Neural cell (in vitro differentiated cells): ENCODE measurements at regions not wholly inside any gene's neighbourhood (a gene's known extent, or its start where the extent isn't known, plus 50 kb on each side); places are given as distances from the start of the nearest gene placed in this dataset.

Experiments
- H2AFZ ChIP-seq: fragments of 200-600, 300-800 bp; sonication (generic), shearing (Covaris generic); 2 replicates; pipeline ENCODE4 v1.6.0; 2014; ENCODE audit warnings: low read depth, mild to moderate bottlenecking, antibody characterized with exemption, low read length, moderate library complexity
- H3F3A ChIP-seq: fragments of 200-600 bp; shearing (Covaris generic); 2 replicates; pipeline ENCODE4 v1.6.1; 2016; ENCODE audit warnings: mild to moderate bottlenecking, moderate library complexity, mixed read lengths, antibody characterized with exemption, low read length; ENCODE audit not compliant: insufficient read depth, poor library complexity, severe bottlenecking
- H3K27ac ChIP-seq: fragments of 200-600, 300-800 bp; sonication (generic), shearing (Covaris generic); 2 replicates; pipeline ENCODE4 v1.5.1; 2014; ENCODE audit warnings: mild to moderate bottlenecking, low read length, moderate library complexity
- H3K27me3 ChIP-seq: fragments of 300-800, 200-600 bp; sonication (generic), shearing (Covaris generic); 2 replicates; pipeline ENCODE4 v1.6.0; 2014; ENCODE audit warnings: mild to moderate bottlenecking, low read depth, low read length, moderate library complexity; ENCODE audit not compliant: insufficient read depth
- H3K36me3 ChIP-seq: fragments of 300-800, 200-600 bp; sonication (generic), shearing (Covaris generic); 2 replicates; pipeline ENCODE4 v1.5.1; 2014; ENCODE audit warnings: mild to moderate bottlenecking, antibody characterized with exemption, low read length, moderate library complexity; ENCODE audit not compliant: insufficient read depth
- H3K4me2 ChIP-seq: fragments of 300-800, 200-600 bp; sonication (generic), shearing (Covaris generic); 2 replicates; pipeline ENCODE4 v1.6.0; 2014; ENCODE audit warnings: mild to moderate bottlenecking, low read length
- H3K4me3 ChIP-seq: fragments of 300-800, 200-600 bp; sonication (generic), shearing (Covaris generic); 2 replicates; pipeline ENCODE4 v1.5.1; 2014; ENCODE audit warnings: mild to moderate bottlenecking, low read length, moderate library complexity
- H3K79me2 ChIP-seq: fragments of 200-600 bp; shearing (Covaris generic); replicated peaks from 2 replicates; pipeline ENCODE4 v1.6.0; 2014; ENCODE audit warnings: mild to moderate bottlenecking, low read length, moderate library complexity; ENCODE audit not compliant: insufficient read depth
- H3K9ac ChIP-seq: fragments of 300-800, 200-600 bp; sonication (generic), shearing (Covaris generic); 2 replicates; pipeline ENCODE4 v1.6.1; 2016; ENCODE audit warnings: mild to moderate bottlenecking, low read length, mixed read lengths
- H3K9me2 ChIP-seq: fragments of 200-600 bp; shearing (Covaris generic); 2 replicates; pipeline ENCODE4 v1.6.1; 2016; ENCODE audit warnings: mild to moderate bottlenecking, low read length, mixed read lengths; ENCODE audit not compliant: insufficient read depth
- H3K9me3 ChIP-seq: fragments of 200-600, 300-800 bp; sonication (generic), shearing (Covaris generic); 2 replicates; pipeline ENCODE4 v1.6.1; 2016; ENCODE audit warnings: mild to moderate bottlenecking, mixed run types, low read length, moderate library complexity, mixed read lengths
- H4K20me1 ChIP-seq: fragments of 200-600 bp; shearing (Covaris generic); 2 replicates; pipeline ENCODE4 v1.6.1; 2016; ENCODE audit warnings: mild to moderate bottlenecking, mixed run types; ENCODE audit not compliant: insufficient read depth
- CTCF ChIP-seq: fragments of 450-650 bp; IDR thresholded peaks from 2 replicates; pipeline ENCODE4 v1.5.1; 2014; ENCODE audit warnings: antibody characterized with exemption, mild to moderate bottlenecking, moderate library complexity; ENCODE audit not compliant: poor library complexity, severe bottlenecking
- EP300 ChIP-seq: fragments of 450-650 bp; conservative IDR thresholded peaks from 2 replicates; pipeline ENCODE4 v1.6.1; 2014; ENCODE audit warnings: antibody characterized with exemption, mild to moderate bottlenecking, moderate library complexity; ENCODE audit not compliant: poor library complexity, severe bottlenecking
- EZH2 ChIP-seq: fragments of 200-600, 300-800 bp; shearing (Covaris generic), sonication (generic); IDR thresholded peaks from 2 replicates; pipeline ENCODE4 v1.6.1; 2014; ENCODE audit warnings: antibody characterized with exemption, low read length, borderline replicate concordance, mild to moderate bottlenecking; ENCODE audit not compliant: insufficient read depth, poor library complexity, severe bottlenecking
- MXI1 ChIP-seq: fragments of 450-650 bp; conservative IDR thresholded peaks from 2 replicates; pipeline ENCODE4 v1.6.1; 2014; ENCODE audit warnings: antibody characterized with exemption, mild to moderate bottlenecking; ENCODE audit not compliant: poor library complexity, severe bottlenecking
- POLR2AphosphoS5 ChIP-seq: IDR thresholded peaks from 2 replicates; pipeline ENCODE4 v1.6.1; 2012
- RAD21 ChIP-seq: fragments of 450-650 bp; conservative IDR thresholded peaks from 2 replicates; pipeline ENCODE4 v1.6.1; 2014; ENCODE audit warnings: antibody characterized with exemption, mild to moderate bottlenecking, moderate library complexity
- REST ChIP-seq: IDR thresholded peaks from 2 replicates; pipeline ENCODE4 v1.6.1; 2012; ENCODE audit warnings: borderline replicate concordance
- SMC3 ChIP-seq: fragments of 450-650 bp; conservative IDR thresholded peaks from 2 replicates; pipeline ENCODE4 v1.6.1; 2014; ENCODE audit warnings: antibody characterized with exemption, mild to moderate bottlenecking, moderate library complexity; ENCODE audit not compliant: poor library complexity
- TAF1 ChIP-seq: IDR thresholded peaks from 2 replicates; pipeline ENCODE4 v1.6.1; 2012; ENCODE audit warnings: low read depth

GRCh38 chr4:1505511-1506460 is 99.5 kb upstream of the NKX1-1 start:
- no peak overlapping the region for H3K4me2 ChIP-seq
- H3K36me3 ChIP-seq, result no peaks in the 10 kb centered on the region
- no peaks in the 10 kb centered on the region for H3K9me2 ChIP-seq
- no peak overlapping the region for H2AFZ ChIP-seq
- no peak overlapping the region for H3K4me3 ChIP-seq
- TF ChIP-seq MXI1 (no peak), RAD21 (no peak), EZH2 (no peak), SMC3 (no peak), TAF1 (no peak), REST (no peak), CTCF (no peak), EP300 (no peak), POLR2AphosphoS5 (no peak)
- H3K79me2 ChIP-seq, result no peaks in the 10 kb centered on the region
- H3F3A ChIP-seq, result no peaks in the 10 kb centered on the region
- no peaks in the 10 kb centered on the region for H4K20me1 ChIP-seq
- H3K9me3 ChIP-seq, result no peaks in the 10 kb centered on the region
- no peak overlapping the region for H3K27ac ChIP-seq
- H3K27me3 ChIP-seq, result no peaks in the 10 kb centered on the region
- H3K9ac ChIP-seq, result no peak overlapping the region

- Histone ChIP-seq H3K4me2 (no peak overlapping the region), H3K27ac (no peak overlapping the region), H3K9ac (no peak overlapping the region), H3K4me3 (no peak overlapping the region), H3K9me2 (no peaks in the 10 kb centered on the region), H4K20me1 (no peaks in the 10 kb centered on the region), H3K9me3 (no peaks in the 10 kb centered on the region), H3K79me2 (no peaks in the 10 kb centered on the region), H3K27me3 (no peaks in the 10 kb centered on the region), H3F3A (no peaks in the 10 kb centered on the region), H2AFZ (no peak overlapping the region), H3K36me3 (no peaks in the 10 kb centered on the region)
- TF ChIP-seq SMC3, result no peak
- TF ChIP-seq EP300, result no peak
- TF ChIP-seq MXI1, result no peak
- no peak for TF ChIP-seq EZH2
- no peak for TF ChIP-seq TAF1
- no peak for TF ChIP-seq REST
- TF ChIP-seq RAD21, result no peak
- no peak for TF ChIP-seq POLR2AphosphoS5
- no peak for TF ChIP-seq CTCF
Observed at GRCh38 chr4:1504595-1505500, 98.6 kb upstream of the NKX1-1 start.
